ENCODE measurements at regions not wholly inside any gene's neighbourhood (a gene's known extent, or its start where the extent isn't known, plus 50 kb on each side); places are given as distances from the start of the nearest gene placed in this dataset.

GRCh38 chr1:224502459-224503160 lies 68.0 kb upstream of the WDR26 start:
- no peak overlapping the region for H3K14ac ChIP-seq (ENCODE audit: insufficient read length)
- WGBS, 2 experiments (ENCODE audit: extremely low coverage in 1 of 2, insufficient coverage in 1 of 2, insufficient read length in 1 of 2, insufficient replicate concordance in 2 of 2, low coverage in 1 of 2, low lambda C conversion rate in 2 of 2, missing lambda C conversion rate in 1 of 2) = 28% methylated on average over 10 of the region's 12 CpGs; no CpG with 5 or more reads in 1 of the 2 experiments
- no peak overlapping the region for H3K4ac ChIP-seq (replicated peaks; ENCODE audit: insufficient read length, low read depth, low read length)
- H2BK5ac ChIP-seq (ENCODE audit: low read depth, low read length) = peak overlapping the region; percentile 86
- H3K23ac ChIP-seq (ENCODE audit: insufficient read length) = no peak overlapping the region
- peak overlapping the region; percentile 8; the same call in 1 of the 2 replicates for H2AK5ac ChIP-seq (ENCODE audit: low read depth, low read length)
- CTCF ChIA-PET (ENCODE audit: partially characterized antibody) = interaction anchor here (0.6 to 3.0 kb wide), 5 partner anchors 11 to 498 kb away, joined by 3 to 13 read pairs (median 3); no protein-coding TSS in a partner anchor
- H2BK120ac ChIP-seq (replicated peaks; ENCODE audit: low read depth, low read length) = no peak overlapping the region
- H3K4me2 ChIP-seq (ENCODE audit: insufficient read depth in 1 of 2, low read depth in 2 of 2, low read length in 2 of 2) = peak overlapping the region; percentile 56 to 64
- H3K9me3 ChIP-seq (ENCODE audit: insufficient read depth in 2 of 2, low read depth in 1 of 2, low read length in 1 of 2) = no peaks in the 10 kb centered on the region
- peak overlapping the region; percentile 98 for H2BK12ac ChIP-seq (ENCODE audit: low read depth, low read length)
- POLR2A ChIA-PET (ENCODE audit: partially characterized antibody) = interaction anchor here (1.7 kb wide), 1 partner anchor 71 kb away, joined by 7 read pairs; no protein-coding TSS in a partner anchor
- FAIRE-seq (no peak), DNase-seq (ENCODE audit: low read depth in 1 of 2, low spot score in 2 of 2) (no peak)
- 0 out of 2 replicates have a peak overlapping the region, but pooled peaks have one; percentile 67 for H2AFZ ChIP-seq (ENCODE audit: low read length)
- H3K79me1 ChIP-seq (ENCODE audit: low read depth, low read length) = no peaks in the 10 kb centered on the region
- H3K9ac ChIP-seq (replicated peaks in 1 of 4; ENCODE audit: extremely low read depth in 1 of 4, low read depth in 3 of 4, low read length in 3 of 4) = no peak overlapping the region
- H4K8ac ChIP-seq (ENCODE audit: extremely low read depth, insufficient read depth, low read length) = no peak overlapping the region
- H3K79me2 ChIP-seq (ENCODE audit: control insufficient read depth in 1 of 2, insufficient read depth in 2 of 2, low read length in 2 of 2) = no peaks in the 10 kb centered on the region
- peak overlapping the region; percentile 91; the same call in 1 of the 2 replicates for H2BK20ac ChIP-seq (ENCODE audit: low read length)
- TF ChIP-seq RBBP5 (IDR thresholded peaks at IDR 0.05; ENCODE audit: borderline replicate concordance, low read depth, low read length) (no peak), TBP (IDR thresholded peaks at IDR 0.05; ENCODE audit: low read depth, low read length) (no peak)
- peak overlapping the region; percentile 82 for H3K18ac ChIP-seq (ENCODE audit: extremely low read depth, low read length)
- peak overlapping the region; percentile 45 for H4K91ac ChIP-seq (replicated peaks; ENCODE audit: insufficient read length, low read length)
- H3K4me3 ChIP-seq (ENCODE audit: extremely low read depth in 1 of 4, insufficient read depth in 2 of 4, low read depth in 3 of 4, low read length in 4 of 4) = peak overlapping the region in 2 of 4 experiments; percentile 1 to 36; a peak in 3 of 8 replicates
- 0 out of 2 replicates have a peak overlapping the region, but pooled peaks have one; percentile 51 for H2BK15ac ChIP-seq (ENCODE audit: low read length)
- no peaks in the 10 kb centered on the region for H3K27me3 ChIP-seq (replicated peaks in 1 of 4; ENCODE audit: control insufficient read depth in 3 of 4, extremely low read depth in 1 of 4, insufficient read depth in 3 of 4, low read length in 3 of 4)
- no peak overlapping the region for H4K5ac ChIP-seq (ENCODE audit: insufficient read length, low read depth, low read length)
- no peaks in the 10 kb centered on the region for H3K23me2 ChIP-seq (ENCODE audit: low read depth, low read length)
- H3K36me3 ChIP-seq (ENCODE audit: control insufficient read depth in 2 of 4, insufficient read depth in 4 of 4, low read length in 3 of 4) = no peaks in the 10 kb centered on the region
- H3K4me1 ChIP-seq (replicated peaks in 1 of 4; ENCODE audit: control insufficient read depth in 3 of 4, insufficient read depth in 4 of 4, low read length in 3 of 4) = peaks cover 30 to 44% (median 33%) of the 10 kb centered on the region in 4 experiments
- H3K56ac ChIP-seq (replicated peaks; ENCODE audit: insufficient read length, low read depth, low read length) = no peak overlapping the region
- H4K20me1 ChIP-seq (replicated peaks in 1 of 2; ENCODE audit: control insufficient read depth in 1 of 2, insufficient read depth in 2 of 2, low read length in 2 of 2) = no peaks in the 10 kb centered on the region
- H3K27ac ChIP-seq (ENCODE audit: low read depth, low read length) = no peak overlapping the region

Measured in H1 (cell line).